HG02798 (cell line): ENCODE measurements at regions not wholly inside any gene's neighbourhood (a gene's known extent, or its start where the extent isn't known, plus 50 kb on each side); places are given as distances from the start of the nearest gene placed in this dataset.
A peak's percentile ranks its signal among the peaks of the same experiment; 100 is the strongest.

Experiments used
- ATAC-seq: cut with Tn5 transposase; IDR thresholded peaks from one replicate; pipeline ENCODE4 v1.9.1; 2021; ENCODE audit warnings: mild to moderate bottlenecking; ENCODE audit not compliant: unreplicated experiment, poor library complexity

- ATAC-seq = no peak
Observed at GRCh38 chr11:111148953-111149352, 96.6 kb upstream of the POU2AF2 start.

- ATAC-seq = no peak
Observed at GRCh38 chr11:111148121-111148520, 97.4 kb upstream of the POU2AF2 start.

GRCh38 chr11:111137846-111138245, 107.7 kb upstream of the POU2AF2 start:
- ATAC-seq = no peak

- ATAC-seq = no peak
Observed at GRCh38 chr11:111135778-111136570, 109.6 kb upstream of the POU2AF2 start.

GRCh38 chr11:111135101-111135500, 110.4 kb upstream of the POU2AF2 start:
- ATAC-seq = no peak

- no peak for ATAC-seq
Observed at GRCh38 chr11:111128076-111128870, 117.3 kb upstream of the POU2AF2 start.

GRCh38 chr11:111124724-111125123, 120.8 kb upstream of the POU2AF2 start:
- ATAC-seq = no peak

GRCh38 chr11:111123463-111124398, 121.8 kb upstream of the POU2AF2 start:
- peak; percentile 80 for ATAC-seq

GRCh38 chr11:111120696-111121302, 124.7 kb upstream of the POU2AF2 start:
- no peak for ATAC-seq

GRCh38 chr11:111120161-111120560, 125.4 kb upstream of the POU2AF2 start:
- ATAC-seq = no peak

GRCh38 chr11:111119751-111120150, 125.8 kb upstream of the POU2AF2 start:
- ATAC-seq = no peak

GRCh38 chr11:111115890-111116289, 129.6 kb upstream of the POU2AF2 start:
- peak; percentile 53 for ATAC-seq

- ATAC-seq = no peak
Observed at GRCh38 chr11:111114091-111114490, 131.4 kb upstream of the POU2AF2 start.

GRCh38 chr11:111112614-111113013, 132.9 kb upstream of the POU2AF2 start:
- ATAC-seq = no peak

GRCh38 chr11:111107501-111107900, 138.0 kb upstream of the POU2AF2 start:
- ATAC-seq = no peak

- ATAC-seq = no peak
Observed at GRCh38 chr11:111106641-111107040, 138.9 kb upstream of the POU2AF2 start.

GRCh38 chr11:111105566-111105965, 140.0 kb upstream of the POU2AF2 start:
- ATAC-seq = no peak

- ATAC-seq = no peak
Observed at GRCh38 chr11:111104185-111104584, 141.3 kb upstream of the POU2AF2 start.

GRCh38 chr11:111101881-111102280, 143.6 kb upstream of the POU2AF2 start:
- ATAC-seq = no peak
